HAP-1 (cell line): ENCODE measurements at regions not wholly inside any gene's neighbourhood (a gene's known extent, or its start where the extent isn't known, plus 50 kb on each side); places are given as distances from the start of the nearest gene placed in this dataset.

Experiments
- DNase-seq, 2 experiments: peaks; one replicate each; pipeline ENCODE4 v3.0.0-alpha.2; 2016 to 2020; ENCODE audit warnings: low spot score in 2 of 2
- H3K27me3 ChIP-seq: fragments of 250-450 bp; sonication (Bioruptor Pico); 2 replicates; pipeline ENCODE4 v1.5.1; 2020; ENCODE audit warnings: low read depth, mild to moderate bottlenecking, moderate library complexity
- H3K36me3 ChIP-seq: fragments of 250-450 bp; sonication (Bioruptor Pico); replicated peaks from 2 replicates; pipeline ENCODE4 v1.5.1; 2020; ENCODE audit warnings: mild to moderate bottlenecking
- H3K4me1 ChIP-seq: fragments of 250-450 bp; sonication (Bioruptor Pico); 2 replicates; pipeline ENCODE4 v1.5.1; 2020; ENCODE audit warnings: mild to moderate bottlenecking
- H3K4me3 ChIP-seq: fragments of 250-450 bp; sonication (Bioruptor Pico); 2 replicates; pipeline ENCODE4 v1.5.1; 2020; ENCODE audit warnings: mild to moderate bottlenecking, moderate library complexity
- H3K9me3 ChIP-seq: fragments of 250-450 bp; sonication (Bioruptor Pico); 2 replicates; pipeline ENCODE4 v1.5.1; 2020; ENCODE audit warnings: mild to moderate bottlenecking, moderate library complexity
- in situ Hi-C: fragments of 300-500 bp; cut with MboI; formaldehyde crosslinking; loops from 3 replicates; pipeline ENCODE4 v1.14.3; 2020; ENCODE audit warnings: low sequenced_read_pairs, inconsistent platforms, mixed read lengths

GRCh38 chr2:121051311-121051710 lies 233.7 kb downstream of the TFCP2L1 start:
- H3K27me3 ChIP-seq: no peaks in the 10 kb centered on the region
- H3K9me3 ChIP-seq: no peaks in the 10 kb centered on the region; the same call in 1 of the 2 replicates
- no peak overlapping the region for H3K4me3 ChIP-seq
- H3K36me3 ChIP-seq: no peaks in the 10 kb centered on the region
- no peak for DNase-seq
- in situ Hi-C loops: no loop called here
- no peaks in the 10 kb centered on the region for H3K4me1 ChIP-seq

- Histone ChIP-seq H3K4me1 (no peaks in the 10 kb centered on the region), H3K4me3 (no peak overlapping the region), H3K27me3 (no peaks in the 10 kb centered on the region), H3K36me3 (no peaks in the 10 kb centered on the region), H3K9me3 (no peaks in the 10 kb centered on the region; the same call in 1 of the 2 replicates)
- in situ Hi-C loops: no loop called here
- no peak for DNase-seq
These were observed 233.0 kb downstream of the TFCP2L1 start for GRCh38 chr2:121052023-121052422.

GRCh38 chr2:121052521-121052920 lies 232.5 kb downstream of the TFCP2L1 start:
- no peaks in the 10 kb centered on the region for H3K4me1 ChIP-seq
- H3K36me3 ChIP-seq: no peaks in the 10 kb centered on the region
- H3K4me3 ChIP-seq: no peak overlapping the region
- H3K9me3 ChIP-seq: no peaks in the 10 kb centered on the region; the same call in 1 of the 2 replicates
- DNase-seq: no peak
- in situ Hi-C loops: no loop called here
- H3K27me3 ChIP-seq: no peaks in the 10 kb centered on the region

GRCh38 chr2:121055088-121055487 lies 229.9 kb downstream of the TFCP2L1 start:
- H3K27me3 ChIP-seq: no peaks in the 10 kb centered on the region
- no peak for DNase-seq
- no peaks in the 10 kb centered on the region; the same call in 1 of the 2 replicates for H3K9me3 ChIP-seq
- no peaks in the 10 kb centered on the region for H3K36me3 ChIP-seq
- in situ Hi-C loops: no loop called here
- no peaks in the 10 kb centered on the region for H3K4me1 ChIP-seq
- H3K4me3 ChIP-seq: no peak overlapping the region

GRCh38 chr2:121055501-121055900 lies 229.5 kb downstream of the TFCP2L1 start:
- no peaks in the 10 kb centered on the region for H3K36me3 ChIP-seq
- in situ Hi-C loops: no loop called here

GRCh38 chr2:121058852-121059558 lies 226.0 kb downstream of the TFCP2L1 start:
- no peak for DNase-seq
- in situ Hi-C loops: no loop called here
- H3K4me1 ChIP-seq: no peaks in the 10 kb centered on the region
- no peaks in the 10 kb centered on the region; the same call in 1 of the 2 replicates for H3K9me3 ChIP-seq
- H3K27me3 ChIP-seq: 0 out of 2 replicates have a peak, but pooled peaks cover 3% of the 10 kb centered on the region
- no peak overlapping the region for H3K4me3 ChIP-seq
- H3K36me3 ChIP-seq: no peaks in the 10 kb centered on the region

More at GRCh38 chr2:121055501-121055900, 229.5 kb downstream of the TFCP2L1 start:
- no peak for DNase-seq
- no peak overlapping the region for H3K4me3 ChIP-seq
- H3K27me3 ChIP-seq: no peaks in the 10 kb centered on the region
- H3K4me1 ChIP-seq: no peaks in the 10 kb centered on the region
- no peaks in the 10 kb centered on the region; the same call in 1 of the 2 replicates for H3K9me3 ChIP-seq

GRCh38 chr2:121059651-121060649 lies 225.1 kb downstream of the TFCP2L1 start:
- in situ Hi-C loops: no loop called here
- H3K36me3 ChIP-seq: no peaks in the 10 kb centered on the region
- no peak for DNase-seq
- H3K27me3 ChIP-seq: 0 out of 2 replicates have a peak, but pooled peaks cover 3% of the 10 kb centered on the region
- H3K4me1 ChIP-seq: no peaks in the 10 kb centered on the region
- H3K4me3 ChIP-seq: no peak overlapping the region
- H3K9me3 ChIP-seq: no peaks in the 10 kb centered on the region

- in situ Hi-C loops: no loop called here
- H3K36me3 ChIP-seq: no peaks in the 10 kb centered on the region
- H3K9me3 ChIP-seq: no peaks in the 10 kb centered on the region
- H3K4me3 ChIP-seq: no peak overlapping the region
- 0 out of 2 replicates have a peak, but pooled peaks cover 3% of the 10 kb centered on the region for H3K27me3 ChIP-seq
- no peaks in the 10 kb centered on the region for H3K4me1 ChIP-seq
- DNase-seq: no peak
These were observed 223.4 kb downstream of the TFCP2L1 start for GRCh38 chr2:121061633-121062032.

- Histone ChIP-seq H3K27me3 (0 out of 2 replicates have a peak, but pooled peaks cover 3% of the 10 kb centered on the region), H3K4me3 (no peak overlapping the region), H3K9me3 (no peaks in the 10 kb centered on the region), H3K4me1 (no peaks in the 10 kb centered on the region), H3K36me3 (no peaks in the 10 kb centered on the region)
- DNase-seq: no peak
- in situ Hi-C loops: no loop called here
These were observed 221.5 kb downstream of the TFCP2L1 start for GRCh38 chr2:121063471-121063870.

GRCh38 chr2:121064186-121064585 lies 220.8 kb downstream of the TFCP2L1 start:
- 0 out of 2 replicates have a peak, but pooled peaks cover 3% of the 10 kb centered on the region for H3K27me3 ChIP-seq
- H3K4me1 ChIP-seq: no peaks in the 10 kb centered on the region
- H3K4me3 ChIP-seq: no peak overlapping the region
- no peaks in the 10 kb centered on the region for H3K9me3 ChIP-seq
- DNase-seq: no peak
- in situ Hi-C loops: no loop called here
- no peaks in the 10 kb centered on the region for H3K36me3 ChIP-seq

- Histone ChIP-seq H3K4me1 (no peaks in the 10 kb centered on the region), H3K4me3 (no peak overlapping the region), H3K36me3 (no peaks in the 10 kb centered on the region), H3K27me3 (0 out of 2 replicates have a peak, but pooled peaks cover 3% of the 10 kb centered on the region), H3K9me3 (no peaks in the 10 kb centered on the region)
- in situ Hi-C loops: no loop called here
- DNase-seq: no peak
These were observed 219.8 kb downstream of the TFCP2L1 start for GRCh38 chr2:121065239-121065638.

- no peak for DNase-seq
- H3K4me3 ChIP-seq: no peak overlapping the region
- in situ Hi-C loops: no loop called here
- 0 out of 2 replicates have a peak, but pooled peaks cover 3% of the 10 kb centered on the region for H3K27me3 ChIP-seq
- no peaks in the 10 kb centered on the region for H3K36me3 ChIP-seq
- H3K9me3 ChIP-seq: no peaks in the 10 kb centered on the region
- no peaks in the 10 kb centered on the region for H3K4me1 ChIP-seq
These were observed 218.5 kb downstream of the TFCP2L1 start for GRCh38 chr2:121066526-121066925.

- Histone ChIP-seq H3K9me3 (no peaks in the 10 kb centered on the region), H3K4me1 (no peaks in the 10 kb centered on the region), H3K27me3 (no peaks in the 10 kb centered on the region), H3K4me3 (no peak overlapping the region), H3K36me3 (no peaks in the 10 kb centered on the region)
- no peak for DNase-seq
- in situ Hi-C loops: no loop called here
These were observed 216.2 kb downstream of the TFCP2L1 start for GRCh38 chr2:121068851-121069250.
